T-helper 17 cell (primary cell): ENCODE measurements at regions not wholly inside any gene's neighbourhood (a gene's known extent, or its start where the extent isn't known, plus 50 kb on each side); places are given as distances from the start of the nearest gene placed in this dataset.
"Not testable (repeated sequence)": the region's sequence is repeated elsewhere in the genome, so short reads cannot be mapped to it uniquely, and the experiment has no call there.

ENCODE experiments used
- ATAC-seq: fragments of 150-1000 bp; cut with Tn5 transposase; 2 replicates; pipeline ENCODE4 v1.10.0; 2021; ENCODE audit warnings: mild to moderate bottlenecking, moderate library complexity
- DNase-seq, 3 donors: peaks; one replicate each; pipeline versions ENCODE4 v3.0.0 to v3.0.0-alpha.2; 2020 to 2021
- H3K9me3 ChIP-seq: one replicate; pipeline ENCODE4 v1.7.0; 2013; ENCODE audit warnings: low read length, mild to moderate bottlenecking; ENCODE audit not compliant: control insufficient read depth, poor library complexity, severe bottlenecking
- H3K27ac Mint-ChIP-seq: one replicate; pipeline ENCODE4 v1.8.0; 2022; ENCODE audit warnings: mild to moderate bottlenecking, moderate library complexity, mixed read lengths
- H3K27me3 Mint-ChIP-seq: one replicate; pipeline ENCODE4 v1.8.0; 2022; ENCODE audit warnings: mixed read lengths
- H3K36me3 Mint-ChIP-seq: one replicate; pipeline ENCODE4 v1.8.0; 2022; ENCODE audit warnings: low read depth, mixed read lengths
- H3K4me1 Mint-ChIP-seq: one replicate; pipeline ENCODE4 v1.8.0; 2022; ENCODE audit warnings: mild to moderate bottlenecking, mixed read lengths
- H3K4me3 Mint-ChIP-seq: one replicate; pipeline ENCODE4 v1.8.0; 2022; ENCODE audit warnings: mild to moderate bottlenecking, moderate library complexity, mixed read lengths

- DNase-seq, result no peak
Observed at GRCh38 chr10:71006506-71006905, 118.1 kb upstream of the PCBD1 start.

GRCh38 chr10:71007516-71007915, 119.2 kb upstream of the PCBD1 start:
- no peak for DNase-seq
- H3K36me3 Mint-ChIP-seq, result no peaks in the 10 kb centered on the region
- ATAC-seq, result no peak
- no peaks in the 10 kb centered on the region for H3K9me3 ChIP-seq
- no peak overlapping the region for H3K4me3 Mint-ChIP-seq
- H3K27me3 Mint-ChIP-seq, result peaks cover 32% of the 10 kb centered on the region
- no peak overlapping the region for H3K27ac Mint-ChIP-seq
- no peaks in the 10 kb centered on the region for H3K4me1 Mint-ChIP-seq

More at GRCh38 chr10:71006506-71006905, 118.1 kb upstream of the PCBD1 start:
- H3K27me3 Mint-ChIP-seq, result peaks cover 27% of the 10 kb centered on the region
- no peaks in the 10 kb centered on the region for H3K4me1 Mint-ChIP-seq
- H3K27ac Mint-ChIP-seq, result no peak overlapping the region
- no peaks in the 10 kb centered on the region for H3K36me3 Mint-ChIP-seq
- no peak overlapping the region for H3K4me3 Mint-ChIP-seq
- no peaks in the 10 kb centered on the region for H3K9me3 ChIP-seq
- no peak for ATAC-seq

- H3K4me3 Mint-ChIP-seq, result no peak overlapping the region
- ATAC-seq (no peak), DNase-seq (no peak)
- no peaks in the 10 kb centered on the region for H3K36me3 Mint-ChIP-seq
- no peaks in the 10 kb centered on the region for H3K9me3 ChIP-seq
- H3K4me1 Mint-ChIP-seq, result no peaks in the 10 kb centered on the region
- peaks cover 32% of the 10 kb centered on the region for H3K27me3 Mint-ChIP-seq
- no peak overlapping the region for H3K27ac Mint-ChIP-seq
Observed at GRCh38 chr10:71008150-71008549, 119.8 kb upstream of the PCBD1 start.

- Mint-ChIP-seq H3K27ac (no peak overlapping the region), H3K27me3 (peaks cover 28% of the 10 kb centered on the region), H3K4me1 (no peaks in the 10 kb centered on the region), H3K36me3 (no peaks in the 10 kb centered on the region), H3K4me3 (no peak overlapping the region)
- DNase-seq (no peak), ATAC-seq (no peak)
- no peaks in the 10 kb centered on the region for H3K9me3 ChIP-seq
Observed at GRCh38 chr10:71009126-71009525, 120.8 kb upstream of the PCBD1 start.

GRCh38 chr10:71010730-71011129, 122.4 kb upstream of the PCBD1 start:
- no peaks in the 10 kb centered on the region for H3K4me1 Mint-ChIP-seq
- peaks cover 35% of the 10 kb centered on the region for H3K27me3 Mint-ChIP-seq
- no peak overlapping the region for H3K4me3 Mint-ChIP-seq
- ATAC-seq (no peak), DNase-seq (no peak)
- H3K9me3 ChIP-seq, result no peaks in the 10 kb centered on the region
- H3K27ac Mint-ChIP-seq, result no peak overlapping the region
- H3K36me3 Mint-ChIP-seq, result no peaks in the 10 kb centered on the region

- H3K27me3 Mint-ChIP-seq, result peaks cover 34% of the 10 kb centered on the region
- no peak overlapping the region for H3K4me3 Mint-ChIP-seq
- no peaks in the 10 kb centered on the region for H3K36me3 Mint-ChIP-seq
- no peaks in the 10 kb centered on the region for H3K9me3 ChIP-seq
- DNase-seq (no peak), ATAC-seq (no peak)
- H3K4me1 Mint-ChIP-seq, result no peaks in the 10 kb centered on the region
- no peak overlapping the region for H3K27ac Mint-ChIP-seq
Observed at GRCh38 chr10:71011141-71011540, 122.8 kb upstream of the PCBD1 start.

GRCh38 chr10:71014021-71014805, 125.8 kb upstream of the PCBD1 start:
- Mint-ChIP-seq H3K27me3 (peaks cover 23% of the 10 kb centered on the region), H3K4me1 (no peaks in the 10 kb centered on the region)
- no peak for DNase-seq

GRCh38 chr10:71015674-71016073, 127.3 kb upstream of the PCBD1 start:
- no peak overlapping the region for H3K4me3 Mint-ChIP-seq
- DNase-seq (no peak), ATAC-seq (no peak)
- H3K27ac Mint-ChIP-seq, result no peak overlapping the region
- peaks cover 23% of the 10 kb centered on the region for H3K27me3 Mint-ChIP-seq
- H3K9me3 ChIP-seq, result no peaks in the 10 kb centered on the region
- H3K4me1 Mint-ChIP-seq, result no peaks in the 10 kb centered on the region
- H3K36me3 Mint-ChIP-seq, result no peaks in the 10 kb centered on the region

More at GRCh38 chr10:71014021-71014805, 125.8 kb upstream of the PCBD1 start:
- Mint-ChIP-seq H3K36me3 (no peaks in the 10 kb centered on the region), H3K27ac (no peak overlapping the region), H3K4me3 (no peak overlapping the region)
- no peak for ATAC-seq
- no peaks in the 10 kb centered on the region for H3K9me3 ChIP-seq

GRCh38 chr10:71020061-71020460, 131.7 kb upstream of the PCBD1 start:
- DNase-seq, H3K9me3 ChIP-seq, ATAC-seq, H3K36me3 Mint-ChIP-seq, H3K27ac Mint-ChIP-seq, H3K4me1 Mint-ChIP-seq, H3K4me3 Mint-ChIP-seq: not testable (repeated sequence)
- H3K27me3 Mint-ChIP-seq, result peaks cover 18% of the 10 kb centered on the region

- peaks cover 2% of the 10 kb centered on the region for H3K4me1 Mint-ChIP-seq
- ATAC-seq, result no peak
- H3K4me3 Mint-ChIP-seq, result no peak overlapping the region
- no peak overlapping the region for H3K27ac Mint-ChIP-seq
- H3K27me3 Mint-ChIP-seq, result peaks cover 18% of the 10 kb centered on the region
- no peak for DNase-seq
- no peaks in the 10 kb centered on the region for H3K36me3 Mint-ChIP-seq
- H3K9me3 ChIP-seq, result no peaks in the 10 kb centered on the region
Observed at GRCh38 chr10:71021402-71021801, 133.0 kb upstream of the PCBD1 start.

GRCh38 chr10:71023704-71024283, 135.4 kb upstream of the PCBD1 start:
- DNase-seq, result no peak
- H3K4me1 Mint-ChIP-seq, result peaks cover 2% of the 10 kb centered on the region

GRCh38 chr10:71024490-71024889, 136.1 kb upstream of the PCBD1 start:
- Mint-ChIP-seq H3K27ac (no peak overlapping the region), H3K4me3 (no peak overlapping the region), H3K36me3 (no peaks in the 10 kb centered on the region), H3K4me1 (peaks cover 2% of the 10 kb centered on the region), H3K27me3 (peaks cover 31% of the 10 kb centered on the region)
- ATAC-seq (no peak), DNase-seq (no peak)
- H3K9me3 ChIP-seq, result no peaks in the 10 kb centered on the region

More at GRCh38 chr10:71023704-71024283, 135.4 kb upstream of the PCBD1 start:
- no peaks in the 10 kb centered on the region for H3K9me3 ChIP-seq
- ATAC-seq, result no peak
- H3K4me3 Mint-ChIP-seq, result no peak overlapping the region
- H3K27ac Mint-ChIP-seq, result no peak overlapping the region
- peaks cover 35% of the 10 kb centered on the region for H3K27me3 Mint-ChIP-seq
- H3K36me3 Mint-ChIP-seq, result no peaks in the 10 kb centered on the region

- Mint-ChIP-seq H3K4me3 (no peak overlapping the region), H3K4me1 (peaks cover 2% of the 10 kb centered on the region), H3K27me3 (peaks cover 31% of the 10 kb centered on the region), H3K36me3 (no peaks in the 10 kb centered on the region), H3K27ac (no peak overlapping the region)
- H3K9me3 ChIP-seq, result no peaks in the 10 kb centered on the region
- DNase-seq (no peak), ATAC-seq (no peak)
Observed at GRCh38 chr10:71025535-71025934, 137.2 kb upstream of the PCBD1 start.

- Mint-ChIP-seq H3K4me3 (no peak overlapping the region), H3K36me3 (no peaks in the 10 kb centered on the region)
- H3K9me3 ChIP-seq, result no peaks in the 10 kb centered on the region
Observed at GRCh38 chr10:71028066-71028465, 139.7 kb upstream of the PCBD1 start.

More at GRCh38 chr10:71028066-71028465, 139.7 kb upstream of the PCBD1 start:
- Mint-ChIP-seq H3K27me3 (peaks cover 31% of the 10 kb centered on the region), H3K4me1 (peaks cover 2% of the 10 kb centered on the region), H3K27ac (no peak overlapping the region)
- ATAC-seq (no peak), DNase-seq (no peak)
